Mononuclear cell (primary cell): ENCODE measurements at regions not wholly inside any gene's neighbourhood (a gene's known extent, or its start where the extent isn't known, plus 50 kb on each side); places are given as distances from the start of the nearest gene placed in this dataset.

Source experiments
- H3K27me3 ChIP-seq: 2 replicates; pipeline ENCODE4 v1.6.0; 2011; ENCODE audit warnings: low read length, control low read depth; ENCODE audit not compliant: insufficient read depth
- H3K4me1 ChIP-seq: 2 replicates; pipeline ENCODE4 v1.5.1; 2011; ENCODE audit warnings: mild to moderate bottlenecking, low read length, control low read depth; ENCODE audit not compliant: insufficient read depth
- H3K4me3 ChIP-seq: 2 replicates; pipeline ENCODE4 v1.5.1; 2011; ENCODE audit warnings: mild to moderate bottlenecking, low read length, moderate library complexity
- H3K9me3 ChIP-seq: 2 replicates; pipeline ENCODE4 v1.5.1; 2011; ENCODE audit warnings: low read depth, mild to moderate bottlenecking, control low read depth, low read length

DNA sequence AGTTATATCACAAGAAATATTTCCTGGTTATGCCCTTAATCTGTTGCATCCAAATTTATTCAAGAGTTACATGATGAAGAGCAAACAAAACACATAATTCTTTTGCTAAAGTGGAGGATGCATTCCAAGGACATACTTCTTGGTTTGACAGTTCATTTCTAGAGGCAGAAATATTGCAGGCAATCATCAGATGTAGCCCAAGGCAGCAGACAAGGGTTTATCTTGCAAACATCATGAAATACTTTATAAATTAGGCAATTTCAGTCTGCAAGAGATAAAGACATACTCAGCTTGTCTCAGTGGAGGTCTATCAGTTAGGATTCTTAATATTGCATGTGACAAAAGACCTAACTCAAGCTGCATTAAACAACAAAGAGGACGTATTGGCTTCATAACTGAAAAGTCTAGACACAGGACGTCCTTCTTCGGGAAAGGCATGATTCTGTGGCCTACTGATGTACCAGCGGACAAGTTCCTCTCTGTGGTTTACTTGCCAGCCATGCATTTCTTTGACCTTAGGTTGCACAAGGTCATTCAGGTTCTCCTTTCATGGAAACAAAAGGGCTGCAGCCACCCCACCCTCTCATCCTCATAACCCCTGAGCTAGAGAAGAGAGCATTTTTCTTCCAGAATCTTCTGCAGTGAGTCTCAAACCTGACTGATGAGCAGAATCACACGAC, 204.1 kb downstream of the KATNAL1 start:
- Histone ChIP-seq H3K9me3 (no peaks in the 10 kb centered on the region), H3K27me3 (no peaks in the 10 kb centered on the region), H3K4me1 (peaks cover 23% of the 10 kb centered on the region), H3K4me3 (no peak overlapping the region)

DNA sequence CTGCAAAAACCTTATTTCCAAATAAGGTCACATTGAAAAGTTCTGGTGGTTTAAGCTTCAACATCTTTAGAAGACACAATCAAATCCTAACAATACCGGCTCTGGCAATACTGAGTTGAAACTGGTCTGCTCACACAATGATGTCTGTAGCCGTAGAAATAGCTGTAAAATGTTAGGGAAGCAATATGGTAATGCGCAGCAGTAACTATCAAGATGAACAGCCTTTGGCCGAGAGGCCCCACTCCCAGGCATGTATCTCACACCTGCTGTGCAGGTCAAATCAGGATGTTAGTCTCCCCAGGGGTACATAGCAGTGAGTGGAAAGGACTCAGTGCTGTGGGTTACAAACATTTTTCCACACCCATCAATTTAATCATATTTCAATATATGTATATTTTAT, 207.1 kb downstream of the KATNAL1 start:
- Histone ChIP-seq H3K27me3 (no peaks in the 10 kb centered on the region), H3K4me1 (peaks cover 7% of the 10 kb centered on the region), H3K9me3 (no peaks in the 10 kb centered on the region), H3K4me3 (no peak overlapping the region)

DNA sequence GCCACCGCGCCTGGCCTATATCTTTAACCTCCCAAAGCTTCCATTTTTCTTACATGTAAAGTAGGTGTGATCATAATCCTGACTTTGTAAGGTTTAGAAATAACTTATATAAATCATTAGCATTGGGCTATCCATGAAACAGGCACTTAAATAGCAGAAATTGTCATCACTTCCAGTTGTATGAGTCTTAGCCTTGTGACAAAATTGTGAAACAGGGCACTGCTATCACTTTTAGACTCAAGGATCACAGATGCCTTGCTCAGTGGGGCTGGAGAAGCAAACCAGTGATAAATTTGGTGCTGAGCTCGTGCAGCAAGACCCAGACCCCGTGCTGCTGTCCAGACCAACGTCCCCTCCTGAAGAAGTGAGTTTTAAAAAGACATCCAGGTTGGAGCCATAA, 209.7 kb downstream of the KATNAL1 start:
- no peaks in the 10 kb centered on the region for H3K4me1 ChIP-seq
- no peak overlapping the region for H3K4me3 ChIP-seq
- H3K9me3 ChIP-seq = no peaks in the 10 kb centered on the region
- no peaks in the 10 kb centered on the region for H3K27me3 ChIP-seq

DNA sequence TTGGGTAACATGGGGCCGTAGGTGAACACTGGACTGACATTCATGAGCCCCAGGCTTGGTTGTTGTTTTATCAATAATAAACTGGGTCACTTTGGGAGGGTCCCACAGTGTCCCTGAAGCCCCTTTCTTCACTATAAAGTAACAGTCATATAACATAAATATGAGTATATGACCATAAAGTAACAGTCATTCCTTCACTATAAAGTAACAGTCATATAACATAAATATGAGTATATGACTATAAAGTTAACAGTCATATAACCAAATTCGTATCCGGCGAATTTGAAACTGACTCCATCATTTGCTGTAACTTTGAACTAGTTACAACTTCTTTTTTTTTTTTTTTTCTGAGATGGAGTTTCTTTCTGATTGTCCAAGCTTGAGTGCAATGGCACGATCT, 210.3 kb downstream of the KATNAL1 start:
- Histone ChIP-seq H3K9me3 (no peaks in the 10 kb centered on the region), H3K4me3 (no peak overlapping the region)

DNA sequence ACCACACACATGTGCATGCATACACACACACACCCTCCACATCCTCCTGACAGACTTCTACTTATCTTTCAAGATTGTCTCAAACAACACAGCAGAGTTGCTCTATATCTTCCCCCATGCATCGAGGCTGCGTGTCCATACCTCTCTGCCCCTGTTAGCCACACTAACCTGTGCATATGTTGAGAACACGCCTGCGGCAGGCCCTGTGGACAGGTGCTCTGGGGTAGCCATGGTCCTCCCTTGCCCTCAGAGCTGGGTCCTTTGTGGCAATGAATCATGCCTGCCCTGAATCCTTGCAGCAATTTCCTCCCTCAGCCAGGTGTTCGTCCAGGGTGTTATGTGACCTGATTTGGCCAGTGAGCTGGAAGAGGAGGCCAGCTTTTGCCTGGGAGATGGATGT, 213.3 kb downstream of the KATNAL1 start:
- Histone ChIP-seq H3K4me1 (no peaks in the 10 kb centered on the region), H3K27me3 (no peaks in the 10 kb centered on the region), H3K9me3 (no peaks in the 10 kb centered on the region), H3K4me3 (no peak overlapping the region)

More for the DNA sequence above, 210.3 kb downstream of the KATNAL1 start:
- no peaks in the 10 kb centered on the region for H3K27me3 ChIP-seq
- H3K4me1 ChIP-seq = no peaks in the 10 kb centered on the region

DNA sequence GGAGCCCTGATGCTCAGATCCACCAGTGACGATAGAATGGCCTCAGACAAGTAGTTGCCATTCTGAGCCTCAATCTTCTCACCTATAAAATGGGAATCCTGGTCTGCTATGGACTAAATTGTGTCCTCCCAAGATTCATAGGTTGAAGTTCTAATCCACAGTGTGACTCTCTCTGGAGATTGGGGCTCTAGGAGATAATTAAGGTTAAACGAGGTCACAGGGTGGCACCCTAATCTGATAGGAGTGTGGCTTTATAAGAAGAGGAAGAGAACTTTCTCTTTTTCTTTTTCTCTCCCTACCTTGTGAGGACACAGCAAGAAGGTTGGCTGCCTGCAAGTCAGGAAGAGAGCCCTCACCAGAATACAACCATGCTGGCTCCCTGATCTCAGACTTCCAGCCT, 214.1 kb downstream of the KATNAL1 start:
- no peak overlapping the region for H3K4me3 ChIP-seq
- H3K4me1 ChIP-seq = no peaks in the 10 kb centered on the region
- H3K9me3 ChIP-seq = no peaks in the 10 kb centered on the region
- no peaks in the 10 kb centered on the region for H3K27me3 ChIP-seq

DNA sequence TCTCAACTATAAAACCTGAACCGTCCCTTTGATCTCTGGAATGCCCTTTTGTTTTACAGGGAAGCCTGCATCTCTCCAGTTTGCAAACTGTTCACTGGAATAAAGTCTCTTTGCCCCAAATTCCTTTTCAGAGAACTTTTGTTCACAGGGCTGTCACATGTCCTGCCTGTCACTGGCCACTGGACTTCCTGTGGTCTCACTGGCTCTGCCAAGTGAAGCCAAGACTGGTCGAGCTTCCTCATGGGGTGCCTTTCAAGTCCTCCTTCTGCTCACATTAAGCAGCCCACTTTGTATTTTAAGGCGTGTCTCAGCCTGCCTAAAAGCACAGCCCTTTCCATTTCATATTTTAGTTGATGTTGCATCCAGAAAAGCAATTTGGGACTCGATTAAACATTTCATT, 215.7 kb downstream of the KATNAL1 start:
- Histone ChIP-seq H3K4me3 (no peak overlapping the region), H3K27me3 (no peaks in the 10 kb centered on the region), H3K9me3 (no peaks in the 10 kb centered on the region), H3K4me1 (no peaks in the 10 kb centered on the region)

DNA sequence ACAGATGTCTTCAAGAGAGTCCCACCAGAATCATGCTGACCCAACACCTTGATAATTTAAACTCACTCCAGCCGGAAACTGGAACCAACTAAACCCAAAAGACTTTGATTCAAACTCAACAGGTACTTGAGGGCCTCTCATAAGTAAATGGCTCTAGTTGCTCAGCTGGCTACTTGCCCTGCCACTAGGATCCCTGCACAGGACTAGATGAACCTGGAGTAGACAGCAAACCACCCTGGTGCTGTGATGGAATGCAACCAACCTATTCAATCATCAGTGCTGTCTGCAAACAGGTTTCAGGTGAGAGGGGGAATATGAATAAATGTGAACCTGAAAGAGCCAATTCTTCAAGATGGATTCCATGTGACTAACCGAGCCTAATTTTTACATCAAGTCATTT, 216.3 kb downstream of the KATNAL1 start:
- H3K4me3 ChIP-seq = no peak overlapping the region
- no peaks in the 10 kb centered on the region for H3K4me1 ChIP-seq
- no peaks in the 10 kb centered on the region for H3K27me3 ChIP-seq
- no peaks in the 10 kb centered on the region for H3K9me3 ChIP-seq

DNA sequence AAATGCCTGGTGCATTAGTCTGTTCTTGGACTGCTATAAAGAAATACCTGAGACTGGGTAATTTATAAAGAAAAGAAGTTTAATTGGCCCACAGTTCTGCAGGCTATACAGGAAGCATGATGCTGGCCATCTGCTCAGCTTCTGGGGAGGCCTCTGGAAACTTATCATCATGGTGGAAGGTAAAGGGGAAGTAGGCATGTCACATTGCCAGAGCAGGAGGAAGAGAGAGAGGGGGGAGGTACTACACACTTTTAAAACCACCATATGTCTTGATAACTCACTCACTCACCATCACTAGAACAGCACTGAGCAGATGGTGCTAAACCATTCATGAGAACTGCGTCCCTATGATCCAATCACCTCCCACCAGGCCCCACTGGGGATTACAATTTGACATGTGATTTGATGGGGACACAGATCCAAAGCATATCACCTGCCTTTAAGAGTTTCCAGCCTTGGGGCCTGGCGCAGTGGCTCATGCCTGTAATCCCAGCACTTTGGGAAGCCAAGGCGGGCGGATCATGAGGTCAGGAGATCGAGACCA, 219.0 kb downstream of the KATNAL1 start:
- H3K4me1 ChIP-seq = no peaks in the 10 kb centered on the region
- H3K27me3 ChIP-seq = no peaks in the 10 kb centered on the region
- H3K4me3 ChIP-seq = no peak overlapping the region
- no peaks in the 10 kb centered on the region for H3K9me3 ChIP-seq

DNA sequence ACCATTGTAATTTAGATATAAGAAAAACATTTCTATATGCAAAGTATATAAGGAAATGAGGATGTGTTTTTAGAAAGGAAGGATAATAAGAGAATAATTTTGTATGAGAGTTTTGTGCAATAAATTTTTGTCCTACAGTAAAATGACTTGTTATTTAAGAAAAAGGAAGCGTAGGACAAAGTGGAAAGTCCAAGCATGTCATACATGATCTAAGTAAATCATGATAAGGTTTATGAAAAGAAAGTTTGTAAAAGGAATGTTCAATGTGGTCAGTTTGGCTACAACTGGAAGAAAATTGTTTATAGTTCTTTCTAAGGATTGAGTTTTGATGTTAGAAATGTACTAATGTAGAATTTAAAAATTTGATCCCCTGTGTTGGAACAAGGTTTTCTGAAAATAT, 222.3 kb downstream of the KATNAL1 start:
- Histone ChIP-seq H3K4me1 (no peaks in the 10 kb centered on the region), H3K27me3 (no peaks in the 10 kb centered on the region), H3K9me3 (no peaks in the 10 kb centered on the region), H3K4me3 (no peak overlapping the region)

DNA sequence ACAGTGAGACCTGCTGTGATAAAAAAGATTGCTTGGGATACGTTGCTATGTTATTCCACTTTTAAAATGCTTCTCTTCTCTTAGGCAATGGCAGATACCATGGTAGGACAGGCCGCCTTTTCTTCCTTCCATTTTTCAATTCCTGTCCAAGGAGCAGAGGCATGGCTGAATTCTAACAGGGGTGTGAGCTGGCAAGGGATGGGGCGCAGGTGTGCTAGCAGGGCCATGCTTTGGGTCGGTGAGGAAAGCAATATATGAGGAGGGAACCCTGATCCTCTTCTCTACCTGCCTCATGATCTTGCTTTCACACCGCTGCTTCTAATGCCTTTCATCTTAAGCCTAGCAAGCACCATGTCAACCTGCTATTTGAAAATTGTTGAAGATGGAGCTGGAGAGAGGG, 225.0 kb downstream of the KATNAL1 start:
- Histone ChIP-seq H3K4me1 (no peaks in the 10 kb centered on the region), H3K9me3 (no peaks in the 10 kb centered on the region), H3K27me3 (no peaks in the 10 kb centered on the region)

DNA sequence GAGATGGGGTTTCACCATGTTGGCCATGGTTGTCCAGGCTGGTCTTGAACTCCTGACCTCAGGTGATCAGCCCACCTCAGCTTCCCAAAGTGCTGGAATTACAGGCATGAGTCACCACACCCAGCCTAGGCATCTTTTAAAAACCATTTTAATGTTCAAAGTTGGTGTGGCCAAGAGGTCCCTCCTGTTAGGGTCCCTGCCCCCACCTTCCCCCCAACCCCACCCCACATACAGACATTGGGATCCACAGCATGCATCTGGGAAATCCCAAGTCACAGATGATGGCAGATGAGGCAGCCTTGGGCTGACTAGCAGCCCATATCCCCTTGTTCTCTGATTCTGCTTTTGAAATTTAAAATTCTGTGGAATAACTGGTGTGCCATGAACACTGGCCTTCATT, 226.0 kb downstream of the KATNAL1 start:
- H3K4me1 ChIP-seq = no peaks in the 10 kb centered on the region
- no peaks in the 10 kb centered on the region for H3K9me3 ChIP-seq
- H3K27me3 ChIP-seq = no peaks in the 10 kb centered on the region
- H3K4me3 ChIP-seq = no peak overlapping the region

More for the DNA sequence above, 225.0 kb downstream of the KATNAL1 start:
- no peak overlapping the region for H3K4me3 ChIP-seq

DNA sequence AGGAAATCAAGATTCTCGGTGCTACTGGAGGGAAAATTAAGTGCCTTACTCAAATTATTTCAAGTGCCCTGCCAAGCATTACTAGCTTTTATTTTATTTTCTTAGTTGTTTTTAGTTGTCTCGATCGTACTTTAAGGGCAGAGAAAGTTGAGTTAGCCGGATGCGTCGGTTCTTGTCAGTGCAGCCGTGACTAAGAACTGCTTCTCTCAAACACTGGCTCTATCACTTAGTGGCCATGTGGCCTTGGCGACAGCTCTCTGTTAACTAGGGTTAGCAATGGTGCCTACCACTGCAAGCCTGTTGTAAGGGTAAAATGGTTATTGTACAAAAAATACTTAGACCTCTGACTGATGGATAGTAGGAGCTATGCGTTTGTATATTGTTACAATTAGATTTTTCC, 227.8 kb downstream of the KATNAL1 start:
- Histone ChIP-seq H3K4me3 (no peak overlapping the region), H3K9me3 (no peaks in the 10 kb centered on the region), H3K27me3 (no peaks in the 10 kb centered on the region)

DNA sequence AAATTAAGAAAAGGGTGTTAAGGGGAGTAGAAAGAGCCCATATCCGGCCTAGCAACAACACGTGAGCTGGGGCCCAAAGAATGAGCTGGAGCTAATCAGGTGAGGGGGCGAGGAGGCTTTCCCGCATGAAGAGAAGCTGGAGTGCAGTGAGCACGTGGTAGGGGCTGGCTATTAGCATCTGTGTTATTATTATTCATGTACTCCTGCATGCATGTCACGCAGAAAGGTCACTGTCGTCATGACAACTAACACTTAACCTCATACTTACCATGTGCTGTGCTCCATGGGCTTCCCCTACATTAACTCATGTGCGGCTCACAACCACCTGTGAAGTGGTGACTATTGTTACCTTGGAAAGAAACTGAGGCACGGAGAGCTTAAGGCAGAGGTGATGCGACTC, 227.6 kb upstream of the UBL3 start:
- Histone ChIP-seq H3K27me3 (no peaks in the 10 kb centered on the region), H3K9me3 (no peaks in the 10 kb centered on the region), H3K4me3 (no peak overlapping the region), H3K4me1 (no peaks in the 10 kb centered on the region)

More for the DNA sequence above, 227.8 kb downstream of the KATNAL1 start:
- no peaks in the 10 kb centered on the region for H3K4me1 ChIP-seq

DNA sequence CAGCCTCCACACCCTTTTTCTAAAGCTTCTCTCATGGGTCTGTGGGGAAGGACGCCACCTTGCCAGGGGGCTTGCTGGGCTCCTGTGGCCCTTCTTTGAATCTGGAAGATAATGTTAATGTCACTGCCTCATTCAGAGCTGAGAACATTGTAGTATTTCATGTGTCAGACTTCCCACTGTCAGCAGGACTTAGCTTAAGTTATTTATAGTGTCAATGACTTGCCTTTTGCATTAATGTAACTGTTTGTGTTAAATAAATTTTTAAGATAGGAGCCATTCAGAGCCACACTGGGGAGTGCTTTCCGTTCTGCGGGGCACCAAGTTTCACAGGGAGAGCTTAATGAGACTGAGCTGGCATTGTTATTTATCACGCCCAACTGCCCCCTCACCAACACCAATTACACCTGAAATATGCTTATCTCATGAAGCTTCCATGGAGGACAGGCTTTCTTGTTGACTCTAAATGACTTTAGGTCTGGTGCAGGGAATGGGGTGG, 226.9 kb upstream of the UBL3 start:
- Histone ChIP-seq H3K4me3 (no peak overlapping the region), H3K27me3 (no peaks in the 10 kb centered on the region), H3K4me1 (no peaks in the 10 kb centered on the region), H3K9me3 (no peaks in the 10 kb centered on the region)

DNA sequence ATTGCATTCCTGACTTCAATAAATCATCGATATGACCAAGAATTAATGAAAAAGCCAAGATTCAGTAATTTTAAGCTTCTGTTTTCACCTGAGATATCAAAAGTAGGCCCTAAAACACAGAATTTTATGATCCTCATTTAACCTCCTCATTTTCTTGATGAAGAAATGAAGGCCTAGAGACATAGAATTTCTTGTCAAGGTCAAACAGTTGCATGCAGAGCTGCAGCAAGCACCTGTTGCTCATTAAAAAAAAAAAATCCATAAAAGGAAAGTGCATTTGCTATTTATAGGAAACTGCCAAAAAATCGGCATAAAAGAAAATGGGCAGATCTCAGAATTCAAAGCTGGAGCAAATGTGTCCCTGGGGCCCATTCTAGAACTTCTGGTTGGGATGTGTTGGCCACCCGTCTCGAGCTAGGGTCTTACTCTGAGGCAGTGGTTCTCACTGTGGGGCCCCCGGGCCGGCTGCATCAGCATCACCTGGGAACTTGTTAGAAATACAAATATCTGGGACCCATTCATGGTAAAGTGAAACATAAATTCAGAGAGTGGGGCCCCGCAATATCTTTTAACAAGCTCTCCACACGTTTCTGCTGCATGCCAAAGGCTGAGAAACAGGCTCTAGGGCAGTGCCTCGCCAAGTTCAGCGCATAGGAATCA, 224.7 kb upstream of the UBL3 start:
- Histone ChIP-seq H3K9me3 (no peaks in the 10 kb centered on the region), H3K4me3 (no peak overlapping the region), H3K4me1 (no peaks in the 10 kb centered on the region), H3K27me3 (no peaks in the 10 kb centered on the region)
